ENCODE measurements at regions not wholly inside any gene's neighbourhood (a gene's known extent, or its start where the extent isn't known, plus 50 kb on each side); places are given as distances from the start of the nearest gene placed in this dataset.

GRCh38 chr13:47564041-47564440, 437.0 kb downstream of the SUCLA2 start:
- DNase-seq (ENCODE audit: low read depth), result no peak
- no peak overlapping the region for H3K4me3 ChIP-seq (ENCODE audit: low read depth, low read length)
- TF ChIP-seq CTCF (conservative IDR thresholded peaks at IDR 0.05; ENCODE audit: low read depth, low read length), result no peak

GRCh38 chr13:47556703-47557102, 444.4 kb downstream of the SUCLA2 start:
- no peak for DNase-seq (ENCODE audit: low read depth)
- TF ChIP-seq CTCF (conservative IDR thresholded peaks at IDR 0.05; ENCODE audit: low read depth, low read length), result no peak
- no peak overlapping the region for H3K4me3 ChIP-seq (ENCODE audit: low read depth, low read length)

GRCh38 chr13:47555235-47555634, 445.8 kb downstream of the SUCLA2 start:
- no peak for DNase-seq (ENCODE audit: low read depth)

GRCh38 chr13:47553329-47553977, 447.6 kb downstream of the SUCLA2 start:
- no peak overlapping the region for H3K4me3 ChIP-seq (ENCODE audit: low read depth, low read length)
- TF ChIP-seq CTCF (conservative IDR thresholded peaks at IDR 0.05; ENCODE audit: low read depth, low read length), result no peak
- DNase-seq (ENCODE audit: low read depth), result no peak

More at GRCh38 chr13:47555235-47555634, 445.8 kb downstream of the SUCLA2 start:
- TF ChIP-seq CTCF (conservative IDR thresholded peaks at IDR 0.05; ENCODE audit: low read depth, low read length), result no peak
- no peak overlapping the region for H3K4me3 ChIP-seq (ENCODE audit: low read depth, low read length)

GRCh38 chr13:47549219-47549752, 451.8 kb downstream of the SUCLA2 start:
- TF ChIP-seq CTCF (conservative IDR thresholded peaks at IDR 0.05; ENCODE audit: low read depth, low read length), result no peak
- DNase-seq (ENCODE audit: low read depth), result no peak
- H3K4me3 ChIP-seq (ENCODE audit: low read depth, low read length), result no peak overlapping the region

- no peak for TF ChIP-seq CTCF (conservative IDR thresholded peaks at IDR 0.05; ENCODE audit: low read depth, low read length)
- no peak for DNase-seq (ENCODE audit: low read depth)
Observed at GRCh38 chr13:47548294-47548840, 452.7 kb downstream of the SUCLA2 start.

More at GRCh38 chr13:47548294-47548840, 452.7 kb downstream of the SUCLA2 start:
- no peak overlapping the region for H3K4me3 ChIP-seq (ENCODE audit: low read depth, low read length)
